GM21528 (cell line): ENCODE measurements at regions not wholly inside any gene's neighbourhood (a gene's known extent, or its start where the extent isn't known, plus 50 kb on each side); places are given as distances from the start of the nearest gene placed in this dataset.

Experiments
- ATAC-seq: cut with Tn5 transposase; IDR thresholded peaks from one replicate; pipeline ENCODE4 v1.9.1; 2021; ENCODE audit warnings: mild to moderate bottlenecking, moderate library complexity; ENCODE audit not compliant: unreplicated experiment, low FRiP score

GRCh38 chr11:37598381-37598780, 1000.3 kb upstream of the RAG2 start:
- no peak for ATAC-seq

- no peak for ATAC-seq
Observed at GRCh38 chr11:37597776-37598175, 999.7 kb upstream of the RAG2 start.

- ATAC-seq, result no peak
Observed at GRCh38 chr11:37595845-37596244, 997.8 kb upstream of the RAG2 start.

- ATAC-seq, result no peak
Observed at GRCh38 chr11:37574361-37574760, 976.3 kb upstream of the RAG2 start.

- no peak for ATAC-seq
Observed at GRCh38 chr11:37572491-37573171, 974.6 kb upstream of the RAG2 start.

GRCh38 chr11:37571246-37571645, 973.2 kb upstream of the RAG2 start:
- no peak for ATAC-seq

- no peak for ATAC-seq
Observed at GRCh38 chr11:37560991-37561390, 963.0 kb upstream of the RAG2 start.

GRCh38 chr11:37560346-37560745, 962.3 kb upstream of the RAG2 start:
- ATAC-seq, result no peak

- ATAC-seq, result no peak
Observed at GRCh38 chr11:37558619-37559210, 960.7 kb upstream of the RAG2 start.

GRCh38 chr11:37557990-37558389, 960.0 kb upstream of the RAG2 start:
- ATAC-seq, result no peak

- no peak for ATAC-seq
Observed at GRCh38 chr11:37552284-37552683, 954.2 kb upstream of the RAG2 start.

- ATAC-seq, result no peak
Observed at GRCh38 chr11:37544491-37544890, 946.5 kb upstream of the RAG2 start.

- ATAC-seq, result no peak
Observed at GRCh38 chr11:37533830-37534229, 935.8 kb upstream of the RAG2 start.

GRCh38 chr11:37533087-37533486, 935.1 kb upstream of the RAG2 start:
- ATAC-seq, result no peak

GRCh38 chr11:37532271-37532670, 934.2 kb upstream of the RAG2 start:
- ATAC-seq, result no peak

GRCh38 chr11:37527545-37527944, 929.5 kb upstream of the RAG2 start:
- ATAC-seq, result no peak

GRCh38 chr11:37525336-37525735, 927.3 kb upstream of the RAG2 start:
- ATAC-seq, result no peak

- ATAC-seq, result no peak
Observed at GRCh38 chr11:37519781-37520180, 921.7 kb upstream of the RAG2 start.

- no peak for ATAC-seq
Observed at GRCh38 chr11:37512156-37512780, 914.2 kb upstream of the RAG2 start.

- ATAC-seq, result no peak
Observed at GRCh38 chr11:37511425-37511933, 913.4 kb upstream of the RAG2 start.

GRCh38 chr11:37509506-37509905, 911.5 kb upstream of the RAG2 start:
- ATAC-seq, result no peak

- no peak for ATAC-seq
Observed at GRCh38 chr11:37506531-37506930, 908.5 kb upstream of the RAG2 start.
